ENCODE measurements at regions not wholly inside any gene's neighbourhood (a gene's known extent, or its start where the extent isn't known, plus 50 kb on each side); places are given as distances from the start of the nearest gene placed in this dataset.

DNA sequence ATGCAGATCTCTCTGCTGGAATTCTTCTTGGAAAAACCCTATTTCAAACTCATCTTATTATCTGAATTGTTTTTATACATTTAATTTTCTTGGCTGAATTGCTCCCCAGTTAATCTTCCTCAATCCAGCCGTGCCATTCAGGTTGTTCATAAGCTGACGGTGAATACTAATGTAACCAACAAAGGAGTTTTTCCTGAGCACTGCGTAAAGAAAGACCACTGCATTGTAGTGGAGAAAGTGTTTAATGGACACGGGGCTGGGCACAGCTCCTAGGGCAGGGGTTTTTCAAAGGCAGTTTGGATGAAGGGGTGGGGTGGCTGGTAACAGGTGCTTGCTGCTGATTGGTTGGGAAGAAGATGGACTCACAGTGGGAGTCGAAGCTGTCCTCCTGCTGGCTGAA, 820.3 kb downstream of the ADGRL2 start:
- TF ChIP-seq POLR2A (IDR thresholded peaks at IDR 0.05) = no peak
- TF ChIP-seq, protein P1, sequence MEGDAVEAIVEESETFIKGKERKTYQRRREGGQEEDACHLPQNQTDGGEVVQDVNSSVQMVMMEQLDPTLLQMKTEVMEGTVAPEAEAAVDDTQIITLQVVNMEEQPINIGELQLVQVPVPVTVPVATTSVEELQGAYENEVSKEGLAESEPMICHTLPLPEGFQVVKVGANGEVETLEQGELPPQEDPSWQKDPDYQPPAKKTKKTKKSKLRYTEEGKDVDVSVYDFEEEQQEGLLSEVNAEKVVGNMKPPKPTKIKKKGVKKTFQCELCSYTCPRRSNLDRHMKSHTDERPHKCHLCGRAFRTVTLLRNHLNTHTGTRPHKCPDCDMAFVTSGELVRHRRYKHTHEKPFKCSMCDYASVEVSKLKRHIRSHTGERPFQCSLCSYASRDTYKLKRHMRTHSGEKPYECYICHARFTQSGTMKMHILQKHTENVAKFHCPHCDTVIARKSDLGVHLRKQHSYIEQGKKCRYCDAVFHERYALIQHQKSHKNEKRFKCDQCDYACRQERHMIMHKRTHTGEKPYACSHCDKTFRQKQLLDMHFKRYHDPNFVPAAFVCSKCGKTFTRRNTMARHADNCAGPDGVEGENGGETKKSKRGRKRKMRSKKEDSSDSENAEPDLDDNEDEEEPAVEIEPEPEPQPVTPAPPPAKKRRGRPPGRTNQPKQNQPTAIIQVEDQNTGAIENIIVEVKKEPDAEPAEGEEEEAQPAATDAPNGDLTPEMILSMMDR (IDR thresholded peaks at IDR 0.05) = no peak

All from uterus (tissue), 2 donors.